Tibial artery (tissue), 4 donors: ENCODE measurements at regions not wholly inside any gene's neighbourhood (a gene's known extent, or its start where the extent isn't known, plus 50 kb on each side); places are given as distances from the start of the nearest gene placed in this dataset.

Experiments used
- DNase-seq, 2 donors: peaks; one replicate each; pipeline ENCODE4 v3.0.0-alpha.2; 2019
- H3K27ac ChIP-seq, 2 donors: fragments of 200-600 bp; sonication (generic) in 1 of 2; 1 replicate in 1 of 2; 2 replicates in 1 of 2; pipeline ENCODE4 v1.5.1; 2018 to 2019; ENCODE audit warnings: mild to moderate bottlenecking in 1 of 2
- H3K27me3 ChIP-seq, 2 donors: fragments of 200-600 bp; sonication (generic) in 1 of 2; one replicate each; pipeline versions ENCODE4 v1.5.1 to v1.6.0; 2016 to 2019
- H3K36me3 ChIP-seq, 3 donors: fragments of 200-600 bp; sonication (generic) in 2 of 3; one replicate each; pipeline ENCODE4 v1.5.1; 2016 to 2019; ENCODE audit warnings: mild to moderate bottlenecking in 2 of 3
- H3K4me1 ChIP-seq, 4 donors: fragments of 200-600 bp; sonication (generic) in 2 of 4; 1 replicate in 3 of 4; 2 replicates in 1 of 4; pipeline ENCODE4 v1.5.1; 2016 to 2019
- H3K4me3 ChIP-seq, 2 donors: fragments of 200-600 bp; sonication (generic) in 1 of 2; 1 replicate in 1 of 2; 2 replicates in 1 of 2; pipeline ENCODE4 v1.5.1; 2018 to 2019; ENCODE audit warnings: mild to moderate bottlenecking in 2 of 2
- H3K9me3 ChIP-seq, 3 donors: fragments of 200-600 bp; sonication (generic) in 1 of 3; one replicate each; pipeline ENCODE4 v1.5.1; 2016 to 2019
- intact Hi-C: fragments of 100-400 bp; cut with DNase I; formaldehyde crosslinking; loops from one replicate; pipeline ENCODE4 v1.15.0; 2023; ENCODE audit warnings: low total_unique reads
- TF ChIP-seq, protein P1 (sequence below), 2 experiments: fragments of 200-600 bp in 1 of 2; fragments of 450-650 bp in 1 of 2; IDR thresholded peaks; one replicate each; pipeline ENCODE4 v1.5.1; 2017 to 2019; ENCODE audit warnings: antibody characterized with exemption in 2 of 2, mild to moderate bottlenecking in 1 of 2, moderate library complexity in 1 of 2

DNA sequence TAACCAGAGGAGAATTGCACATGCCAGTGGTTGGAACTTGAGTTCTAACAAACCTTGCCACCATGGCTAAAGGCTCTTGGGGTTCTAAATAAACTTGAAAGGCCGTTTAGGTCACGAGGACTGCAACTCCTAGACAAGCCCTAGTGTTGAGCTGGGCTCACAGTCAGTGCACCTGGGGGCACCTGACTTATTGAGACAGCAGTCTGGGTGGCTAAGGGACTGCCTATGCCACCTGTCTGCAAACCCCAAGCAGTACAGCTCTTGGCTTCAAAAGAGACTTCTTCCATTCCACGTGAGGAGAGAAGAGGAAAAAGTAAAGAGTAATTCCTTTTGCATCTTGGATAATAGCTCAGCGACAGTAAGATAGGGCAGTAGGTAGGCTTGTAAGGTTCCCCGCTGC lies 765.6 kb upstream of the FOXG1 start:
- H3K9me3 ChIP-seq: no peaks in the 10 kb centered on the region
- H3K27ac ChIP-seq: no peak overlapping the region
- TF ChIP-seq, protein P1, sequence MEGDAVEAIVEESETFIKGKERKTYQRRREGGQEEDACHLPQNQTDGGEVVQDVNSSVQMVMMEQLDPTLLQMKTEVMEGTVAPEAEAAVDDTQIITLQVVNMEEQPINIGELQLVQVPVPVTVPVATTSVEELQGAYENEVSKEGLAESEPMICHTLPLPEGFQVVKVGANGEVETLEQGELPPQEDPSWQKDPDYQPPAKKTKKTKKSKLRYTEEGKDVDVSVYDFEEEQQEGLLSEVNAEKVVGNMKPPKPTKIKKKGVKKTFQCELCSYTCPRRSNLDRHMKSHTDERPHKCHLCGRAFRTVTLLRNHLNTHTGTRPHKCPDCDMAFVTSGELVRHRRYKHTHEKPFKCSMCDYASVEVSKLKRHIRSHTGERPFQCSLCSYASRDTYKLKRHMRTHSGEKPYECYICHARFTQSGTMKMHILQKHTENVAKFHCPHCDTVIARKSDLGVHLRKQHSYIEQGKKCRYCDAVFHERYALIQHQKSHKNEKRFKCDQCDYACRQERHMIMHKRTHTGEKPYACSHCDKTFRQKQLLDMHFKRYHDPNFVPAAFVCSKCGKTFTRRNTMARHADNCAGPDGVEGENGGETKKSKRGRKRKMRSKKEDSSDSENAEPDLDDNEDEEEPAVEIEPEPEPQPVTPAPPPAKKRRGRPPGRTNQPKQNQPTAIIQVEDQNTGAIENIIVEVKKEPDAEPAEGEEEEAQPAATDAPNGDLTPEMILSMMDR (IDR thresholded peaks at IDR 0.05): no peak
- no peaks in the 10 kb centered on the region for H3K36me3 ChIP-seq
- intact Hi-C loops: no loop called here
- H3K27me3 ChIP-seq: no peaks in the 10 kb centered on the region
- no peak for DNase-seq
- no peaks in the 10 kb centered on the region for H3K4me1 ChIP-seq
- no peak overlapping the region for H3K4me3 ChIP-seq

GRCh38 chr14:28012629-28013415 lies 753.8 kb upstream of the FOXG1 start:
- TF ChIP-seq, protein P1 (IDR thresholded peaks at IDR 0.05): no peak
- no peak overlapping the region for H3K27ac ChIP-seq
- no peak overlapping the region for H3K4me3 ChIP-seq
- DNase-seq: no peak
- intact Hi-C loops: no loop called here
- H3K27me3 ChIP-seq: no peaks in the 10 kb centered on the region
- no peaks in the 10 kb centered on the region for H3K4me1 ChIP-seq
- H3K9me3 ChIP-seq: no peaks in the 10 kb centered on the region
- no peaks in the 10 kb centered on the region for H3K36me3 ChIP-seq

- TF ChIP-seq, protein P1 (IDR thresholded peaks at IDR 0.05): no peak
- Histone ChIP-seq H3K9me3 (no peaks in the 10 kb centered on the region), H3K4me3 (no peak overlapping the region), H3K27me3 (no peaks in the 10 kb centered on the region), H3K27ac (no peak overlapping the region), H3K36me3 (no peaks in the 10 kb centered on the region), H3K4me1 (no peaks in the 10 kb centered on the region)
- intact Hi-C loops: no loop called here
- no peak for DNase-seq
Observed at GRCh38 chr14:28020112-28020511, 746.5 kb upstream of the FOXG1 start.

- no peak for DNase-seq
- no peaks in the 10 kb centered on the region for H3K36me3 ChIP-seq
- no peaks in the 10 kb centered on the region for H3K27me3 ChIP-seq
- H3K27ac ChIP-seq: no peak overlapping the region
- intact Hi-C loops: no loop called here
- H3K4me3 ChIP-seq: no peak overlapping the region
- no peaks in the 10 kb centered on the region for H3K9me3 ChIP-seq
- TF ChIP-seq, protein P1 (IDR thresholded peaks at IDR 0.05): no peak
- H3K4me1 ChIP-seq: no peaks in the 10 kb centered on the region
Observed at GRCh38 chr14:28023853-28024252, 742.7 kb upstream of the FOXG1 start.

DNA sequence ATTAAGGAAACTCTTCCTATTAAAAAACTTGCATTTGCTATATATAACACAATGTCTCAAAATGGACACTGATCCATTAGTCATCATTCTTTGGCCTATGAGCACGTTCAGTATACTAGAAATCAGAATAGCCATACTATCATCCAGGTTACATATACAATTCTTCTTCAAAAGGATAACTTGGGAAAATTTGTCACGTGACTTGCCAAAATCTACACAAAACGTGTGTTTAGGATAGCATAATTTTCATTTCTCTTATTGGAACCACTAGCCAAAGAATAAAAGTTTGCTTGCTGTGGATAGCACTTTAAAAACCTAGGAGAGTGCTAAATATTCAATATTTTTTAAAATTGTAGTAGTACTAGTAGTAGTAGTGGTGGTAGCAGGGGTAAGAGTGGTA lies 714.3 kb upstream of the FOXG1 start:
- Histone ChIP-seq H3K36me3 (no peaks in the 10 kb centered on the region), H3K27me3 (no peaks in the 10 kb centered on the region), H3K4me1 (no peaks in the 10 kb centered on the region), H3K27ac (no peak overlapping the region), H3K9me3 (no peaks in the 10 kb centered on the region), H3K4me3 (no peak overlapping the region)
- TF ChIP-seq, protein P1 (IDR thresholded peaks at IDR 0.05): no peak
- intact Hi-C loops: no loop called here
- no peak for DNase-seq
